PFSK-1 (cell line): ENCODE measurements at regions not wholly inside any gene's neighbourhood (a gene's known extent, or its start where the extent isn't known, plus 50 kb on each side); places are given as distances from the start of the nearest gene placed in this dataset.

Experiments used
- FOXP2 ChIP-seq: optimal IDR thresholded peaks from 2 replicates; pipeline ENCODE3; 2011; ENCODE audit warnings: borderline replicate concordance, control low read depth, inconsistent platforms; ENCODE audit not compliant: insufficient read depth; ENCODE audit errors: extremely low read length, extremely low read depth
- POLR2AphosphoS5 ChIP-seq: IDR thresholded peaks from 2 replicates; pipeline ENCODE4 v1.6.1; 2012; ENCODE audit warnings: low read depth, mild to moderate bottlenecking, control low read depth, low read length, moderate library complexity
- REST ChIP-seq, 2 experiments: IDR thresholded peaks; 2 replicates each; pipeline versions ENCODE4 v1.6.1 to v1.8.0; 2011 to 2012; ENCODE audit warnings: low read depth in 2 of 2, low read length in 2 of 2, control low read depth in 1 of 2, inconsistent platforms in 1 of 2, mild to moderate bottlenecking in 1 of 2, moderate library complexity in 1 of 2; ENCODE audit not compliant: insufficient read depth in 1 of 2
- SIN3A ChIP-seq: IDR thresholded peaks from 2 replicates; pipeline ENCODE4 v1.6.1; 2012; ENCODE audit warnings: mild to moderate bottlenecking, low read length, moderate library complexity, borderline replicate concordance; ENCODE audit not compliant: insufficient read depth
- TAF1 ChIP-seq: IDR thresholded peaks from 2 replicates; pipeline ENCODE4 v1.6.1; 2012; ENCODE audit warnings: low read length, control low read depth, borderline replicate concordance; ENCODE audit not compliant: insufficient read depth

GRCh38 chr22:49510718-49511117 is 317.0 kb downstream of the BRD1 start:
- TF ChIP-seq POLR2AphosphoS5 (no peak), TAF1 (no peak), SIN3A (no peak), REST (IDR thresholded peaks at IDR 0.05; ENCODE audit: insufficient read depth in 1 of 2, low read depth in 2 of 2, low read length in 2 of 2) (no peak), FOXP2 (no peak)
